CD4-positive, alpha-beta T cell treated with Interleukin-15 for 1 hour (primary cell): ENCODE measurements at regions not wholly inside any gene's neighbourhood (a gene's known extent, or its start where the extent isn't known, plus 50 kb on each side); places are given as distances from the start of the nearest gene placed in this dataset.
A peak's percentile ranks its signal among the peaks of the same experiment; 100 is the strongest.
"Not testable (repeated sequence)": the region's sequence is repeated elsewhere in the genome, so short reads cannot be mapped to it uniquely, and the experiment has no call there.

Experiments
- DNase-seq: peaks from one replicate; pipeline ENCODE4 v3.0.0-alpha.2; 2020

GRCh38 chr13:78056865-78057264, 138.2 kb upstream of the EDNRB start:
- DNase-seq, result not testable (repeated sequence)

GRCh38 chr13:78054157-78054556, 135.5 kb upstream of the EDNRB start:
- no peak for DNase-seq

GRCh38 chr13:78047151-78047550, 128.5 kb upstream of the EDNRB start:
- no peak for DNase-seq

- no peak for DNase-seq
Measured at GRCh38 chr13:78046331-78046730, 127.7 kb upstream of the EDNRB start.

GRCh38 chr13:78045916-78046315, 127.3 kb upstream of the EDNRB start:
- DNase-seq, result no peak

- DNase-seq, result not testable (repeated sequence)
Measured at GRCh38 chr13:78041366-78041765, 122.7 kb upstream of the EDNRB start.

- no peak for DNase-seq
Measured at GRCh38 chr13:78040205-78040830, 121.7 kb upstream of the EDNRB start.

- DNase-seq, result no peak
Measured at GRCh38 chr13:78036841-78037240, 118.2 kb upstream of the EDNRB start.

GRCh38 chr13:78035500-78035899, 116.9 kb upstream of the EDNRB start:
- DNase-seq, result no peak

GRCh38 chr13:78033509-78033908, 114.9 kb upstream of the EDNRB start:
- no peak for DNase-seq

GRCh38 chr13:78032132-78032531, 113.5 kb upstream of the EDNRB start:
- no peak for DNase-seq

- DNase-seq, result no peak
Measured at GRCh38 chr13:78030341-78030896, 111.8 kb upstream of the EDNRB start.

GRCh38 chr13:78029901-78030300, 111.3 kb upstream of the EDNRB start:
- no peak for DNase-seq

- no peak for DNase-seq
Measured at GRCh38 chr13:78028960-78029359, 110.3 kb upstream of the EDNRB start.

GRCh38 chr13:78024996-78025395, 106.4 kb upstream of the EDNRB start:
- DNase-seq, result no peak

- peak; percentile 66 for DNase-seq
Measured at GRCh38 chr13:78022164-78022877, 103.7 kb upstream of the EDNRB start.

- DNase-seq, result no peak
Measured at GRCh38 chr13:78020861-78021260, 102.2 kb upstream of the EDNRB start.

GRCh38 chr13:78015782-78016181, 97.2 kb upstream of the EDNRB start:
- no peak for DNase-seq

GRCh38 chr13:78012046-78012445, 93.4 kb upstream of the EDNRB start:
- no peak for DNase-seq

- no peak for DNase-seq
Measured at GRCh38 chr13:78004821-78005220, 86.2 kb upstream of the EDNRB start.

GRCh38 chr13:77999746-78000145, 81.1 kb upstream of the EDNRB start:
- no peak for DNase-seq

- no peak for DNase-seq
Measured at GRCh38 chr13:77994166-77994565, 75.5 kb upstream of the EDNRB start.

- no peak for DNase-seq
Measured at GRCh38 chr13:77991003-77991402, 72.4 kb upstream of the EDNRB start.

GRCh38 chr13:77989281-77989680, 70.7 kb upstream of the EDNRB start:
- no peak for DNase-seq

GRCh38 chr13:77988355-77988754, 69.7 kb upstream of the EDNRB start:
- no peak for DNase-seq
